H1 (cell line): ENCODE measurements at regions not wholly inside any gene's neighbourhood (a gene's known extent, or its start where the extent isn't known, plus 50 kb on each side); places are given as distances from the start of the nearest gene placed in this dataset.

Experiments used
- CTCF ChIA-PET: fragments of 300-600 bp; sonication (Branson Sonifier 250); formaldehyde crosslinking; loops from one replicate; lab custom pipeline; 2021; ENCODE audit not compliant: partially characterized antibody; lab: Charles Lee
- POLR2A ChIA-PET: fragments of 300-600 bp; sonication (Branson Sonifier 250); formaldehyde crosslinking; loops from one replicate; lab custom pipeline; 2021; ENCODE audit warnings: inconsistent platforms; ENCODE audit not compliant: partially characterized antibody; lab: Charles Lee
- DNase-seq, 2 experiments: peaks; one replicate each; pipeline versions ENCODE4 v3.0.0 to v3.0.0-alpha.2; 2010 to 2022; ENCODE audit warnings: low spot score in 2 of 2, low read depth in 1 of 2, mixed read lengths in 1 of 2
- FAIRE-seq: peaks from 2 replicates; lab custom pipeline; 2011; peaks lifted over from hg19 to GRCh38; lab: Jason Lieb, UNC
- H2AFZ ChIP-seq: 2 replicates; pipeline ENCODE4 v1.8.1; 2012; ENCODE audit warnings: low read length, inconsistent platforms
- H2AK5ac ChIP-seq: 2 replicates; pipeline ENCODE4 v1.6.1; 2013; ENCODE audit warnings: low read depth, low read length
- H2BK120ac ChIP-seq: replicated peaks from 2 replicates; pipeline ENCODE3; 2013; ENCODE audit warnings: low read depth, low read length, inconsistent platforms
- H2BK12ac ChIP-seq: 2 replicates; pipeline ENCODE4 v1.6.1; 2013; ENCODE audit warnings: low read depth, low read length
- H2BK15ac ChIP-seq: 2 replicates; pipeline ENCODE4 v1.6.1; 2013; ENCODE audit warnings: low read length
- H2BK20ac ChIP-seq: 2 replicates; pipeline ENCODE4 v1.6.1; 2013; ENCODE audit warnings: low read length
- H2BK5ac ChIP-seq: 2 replicates; pipeline ENCODE4 v1.6.1; 2013; ENCODE audit warnings: low read depth, low read length
- H3K14ac ChIP-seq: 2 replicates; pipeline ENCODE4 v1.6.1; 2013; ENCODE audit warnings: inconsistent platforms; ENCODE audit not compliant: insufficient read length
- H3K18ac ChIP-seq: 2 replicates; pipeline ENCODE4 v1.6.1; 2013; ENCODE audit warnings: low read length; ENCODE audit errors: extremely low read depth
- H3K23ac ChIP-seq: 2 replicates; pipeline ENCODE4 v1.6.1; 2013; ENCODE audit warnings: inconsistent platforms; ENCODE audit not compliant: insufficient read length
- H3K23me2 ChIP-seq: 2 replicates; pipeline ENCODE4 v1.6.1; 2013; ENCODE audit warnings: low read depth, low read length
- H3K27ac ChIP-seq: 2 replicates; pipeline ENCODE4 v1.6.1; 2011; ENCODE audit warnings: low read depth, low read length, inconsistent platforms
- H3K27me3 ChIP-seq, 4 experiments: replicated peaks in 1 of 4; 1 replicate in 1 of 4; 2 replicates in 3 of 4; pipeline versions ENCODE4 v1.6.1 to v1.8.1; 2011 to 2013; ENCODE audit warnings: low read length in 3 of 4, mild to moderate bottlenecking in 3 of 4, inconsistent platforms in 2 of 4, mixed read lengths in 2 of 4, moderate library complexity in 1 of 4; ENCODE audit not compliant: control insufficient read depth in 3 of 4, insufficient read depth in 3 of 4; ENCODE audit errors: extremely low read depth in 1 of 4
- H3K36me3 ChIP-seq, 4 experiments: 2 replicates each; pipeline versions ENCODE4 v1.6.1 to v1.8.1; 2011 to 2013; ENCODE audit warnings: mild to moderate bottlenecking in 4 of 4, low read length in 3 of 4, moderate library complexity in 2 of 4, control low read depth in 1 of 4, inconsistent platforms in 1 of 4; ENCODE audit not compliant: insufficient read depth in 4 of 4, control insufficient read depth in 2 of 4
- H3K4ac ChIP-seq: replicated peaks from 2 replicates; pipeline ENCODE3; 2013; ENCODE audit warnings: low read length, low read depth, mixed read lengths, inconsistent platforms; ENCODE audit not compliant: insufficient read length
- H3K4me1 ChIP-seq, 4 experiments: replicated peaks in 1 of 4; 1 replicate in 1 of 4; 2 replicates in 3 of 4; pipeline versions ENCODE4 v1.6.1 to v1.8.1; 2011 to 2013; ENCODE audit warnings: low read length in 3 of 4, inconsistent platforms in 2 of 4, mixed read lengths in 1 of 4; ENCODE audit not compliant: insufficient read depth in 4 of 4, control insufficient read depth in 3 of 4
- H3K4me2 ChIP-seq, 2 experiments: 2 replicates each; pipeline versions ENCODE4 v1.6.1 to v1.8.1; 2011 to 2013; ENCODE audit warnings: low read depth in 2 of 2, low read length in 2 of 2, control low read depth in 1 of 2, inconsistent platforms in 1 of 2, mild to moderate bottlenecking in 1 of 2; ENCODE audit not compliant: insufficient read depth in 1 of 2
- H3K4me3 ChIP-seq, 4 experiments: fragments of 200-600, 300-600 bp in 1 of 4; sonication (generic), shearing (Covaris generic), sonication (Bioruptor Twin) in 1 of 4; 2 replicates each; pipeline versions ENCODE4 v1.5.1 to v1.8.1; 2011 to 2016; ENCODE audit warnings: low read length in 4 of 4, low read depth in 3 of 4, control low read depth in 2 of 4, inconsistent platforms in 2 of 4, mild to moderate bottlenecking in 2 of 4, mixed read lengths in 1 of 4, moderate library complexity in 1 of 4; ENCODE audit not compliant: insufficient read depth in 2 of 4; ENCODE audit errors: extremely low read depth in 1 of 4
- H3K56ac ChIP-seq: replicated peaks from 2 replicates; pipeline ENCODE3; 2013; ENCODE audit warnings: low read depth, mild to moderate bottlenecking, mixed read lengths, low read length, inconsistent platforms; ENCODE audit not compliant: insufficient read length
- H3K79me1 ChIP-seq: 2 replicates; pipeline ENCODE4 v1.6.1; 2013; ENCODE audit warnings: low read depth, low read length, control low read depth
- H3K79me2 ChIP-seq, 2 experiments: 2 replicates each; pipeline versions ENCODE4 v1.6.1 to v1.8.1; 2012 to 2013; ENCODE audit warnings: low read length in 2 of 2, mild to moderate bottlenecking in 2 of 2, inconsistent platforms in 1 of 2; ENCODE audit not compliant: insufficient read depth in 2 of 2, control insufficient read depth in 1 of 2
- H3K9ac ChIP-seq, 4 experiments: replicated peaks in 1 of 4; 1 replicate in 1 of 4; 2 replicates in 3 of 4; pipeline versions ENCODE4 v1.6.1 to v1.8.1; 2011 to 2013; ENCODE audit warnings: low read depth in 3 of 4, low read length in 3 of 4, control low read depth in 2 of 4, mild to moderate bottlenecking in 2 of 4, moderate library complexity in 2 of 4, inconsistent platforms in 1 of 4; ENCODE audit errors: extremely low read depth in 1 of 4
- H3K9me3 ChIP-seq, 2 experiments: 2 replicates each; pipeline versions ENCODE4 v1.6.1 to v1.8.1; 2012 to 2013; ENCODE audit warnings: mild to moderate bottlenecking in 2 of 2, moderate library complexity in 2 of 2, control low read depth in 1 of 2, inconsistent platforms in 1 of 2, low read depth in 1 of 2, low read length in 1 of 2, mixed read lengths in 1 of 2; ENCODE audit not compliant: insufficient read depth in 2 of 2
- H4K20me1 ChIP-seq, 2 experiments: replicated peaks in 1 of 2; 2 replicates each; pipeline versions ENCODE3 to v1.8.1; 2011 to 2013; ENCODE audit warnings: inconsistent platforms in 2 of 2, low read length in 2 of 2, mild to moderate bottlenecking in 1 of 2; ENCODE audit not compliant: insufficient read depth in 2 of 2, control insufficient read depth in 1 of 2
- H4K5ac ChIP-seq: 2 replicates; pipeline ENCODE4 v1.6.1; 2013; ENCODE audit warnings: low read length, low read depth, mixed read lengths, inconsistent platforms; ENCODE audit not compliant: insufficient read length
- H4K8ac ChIP-seq: 2 replicates; pipeline ENCODE4 v1.8.0; 2013; ENCODE audit warnings: mild to moderate bottlenecking, moderate library complexity, low read length, inconsistent platforms; ENCODE audit not compliant: insufficient read depth; ENCODE audit errors: extremely low read depth
- H4K91ac ChIP-seq: replicated peaks from 2 replicates; pipeline ENCODE3; 2013; ENCODE audit warnings: low read length, mixed read lengths, inconsistent platforms; ENCODE audit not compliant: insufficient read length
- BCL11A ChIP-seq, 2 experiments: IDR thresholded peaks; one replicate each; pipeline ENCODE4 v1.6.1; 2011; ENCODE audit warnings: low read depth in 2 of 2, low read length in 2 of 2, mild to moderate bottlenecking in 2 of 2
- BRCA1 ChIP-seq: IDR thresholded peaks from 2 replicates; pipeline ENCODE4 v1.6.1; 2012; ENCODE audit warnings: low read depth, low read length, improper control_type of control experiment
- EGR1 ChIP-seq: IDR thresholded peaks from 2 replicates; pipeline ENCODE4 v1.6.1; 2011; ENCODE audit warnings: low read depth, low read length, borderline replicate concordance
- EP300 ChIP-seq, 2 experiments: IDR thresholded peaks; 1 replicate in 1 of 2; 2 replicates in 1 of 2; pipeline ENCODE4 v1.6.1; 2011 to 2012; ENCODE audit warnings: low read depth in 2 of 2, low read length in 2 of 2, mild to moderate bottlenecking in 2 of 2, borderline replicate concordance in 1 of 2, inconsistent platforms in 1 of 2, moderate library complexity in 1 of 2
- EZH2 ChIP-seq: fragments of 200-600 bp; sonication (generic); IDR thresholded peaks from 2 replicates; pipeline ENCODE4 v1.7.1; 2012; ENCODE audit warnings: low read depth, mild to moderate bottlenecking, moderate library complexity, low read length, inconsistent platforms; ENCODE audit not compliant: severe bottlenecking
- GABPA ChIP-seq: IDR thresholded peaks from 2 replicates; pipeline ENCODE4 v1.6.1; 2011; ENCODE audit warnings: mild to moderate bottlenecking, low read length, moderate library complexity, borderline replicate concordance; ENCODE audit not compliant: insufficient read depth
- NANOG ChIP-seq: IDR thresholded peaks from 2 replicates; pipeline ENCODE4 v1.6.1; 2011; ENCODE audit warnings: low read length, low read depth, mild to moderate bottlenecking, inconsistent platforms; ENCODE audit not compliant: insufficient read depth, poor library complexity, severe bottlenecking
- RFX5 ChIP-seq: IDR thresholded peaks from 2 replicates; pipeline ENCODE4 v1.6.1; 2011; ENCODE audit warnings: low read depth, low read length, improper control_type of control experiment, borderline replicate concordance
- SP2 ChIP-seq: IDR thresholded peaks from 2 replicates; pipeline ENCODE4 v1.6.1; 2012; ENCODE audit warnings: mild to moderate bottlenecking, low read length, inconsistent platforms
- TAF7 ChIP-seq: optimal IDR thresholded peaks from 2 replicates; pipeline ENCODE3; 2011; ENCODE audit warnings: low read depth, mild to moderate bottlenecking, inconsistent platforms, low read length, moderate library complexity, borderline replicate concordance
- TEAD4 ChIP-seq: IDR thresholded peaks from 2 replicates; pipeline ENCODE4 v1.6.1; 2012; ENCODE audit warnings: low read depth, low read length, inconsistent platforms, mixed read lengths
- WGBS, 2 experiments: shearing (Covaris generic) in 1 of 2; methylation state at CpG; one replicate each; pipeline versions ENCODE4 v1.1.6 to v1.1.7; 2013 to 2015; ENCODE audit warnings: low lambda C conversion rate in 2 of 2, mixed read lengths in 2 of 2, inconsistent platforms in 1 of 2, low coverage in 1 of 2, missing lambda C conversion rate in 1 of 2; ENCODE audit not compliant: insufficient replicate concordance in 2 of 2, insufficient coverage in 1 of 2, insufficient read length in 1 of 2; ENCODE audit errors: extremely low coverage in 1 of 2, missing lambda C conversion rate in 1 of 2; 5-methylcytosine and 5-hydroxymethylcytosine counted together
- TF ChIP-seq, protein P1 (sequence below), 3 experiments: IDR thresholded peaks; 1 replicate in 2 of 3; 2 replicates in 1 of 3; pipeline versions ENCODE4 v1.5.1 to v1.6.1; 2011; ENCODE audit warnings: low read length in 3 of 3, mild to moderate bottlenecking in 3 of 3, inconsistent platforms in 2 of 3, low read depth in 1 of 3, moderate library complexity in 1 of 3; ENCODE audit not compliant: insufficient read depth in 1 of 3; ENCODE audit errors: control extremely low read depth in 1 of 3

- peaks cover 24% of the 10 kb centered on the region in 2 experiments for H3K9me3 ChIP-seq
- TF ChIP-seq, protein P1, sequence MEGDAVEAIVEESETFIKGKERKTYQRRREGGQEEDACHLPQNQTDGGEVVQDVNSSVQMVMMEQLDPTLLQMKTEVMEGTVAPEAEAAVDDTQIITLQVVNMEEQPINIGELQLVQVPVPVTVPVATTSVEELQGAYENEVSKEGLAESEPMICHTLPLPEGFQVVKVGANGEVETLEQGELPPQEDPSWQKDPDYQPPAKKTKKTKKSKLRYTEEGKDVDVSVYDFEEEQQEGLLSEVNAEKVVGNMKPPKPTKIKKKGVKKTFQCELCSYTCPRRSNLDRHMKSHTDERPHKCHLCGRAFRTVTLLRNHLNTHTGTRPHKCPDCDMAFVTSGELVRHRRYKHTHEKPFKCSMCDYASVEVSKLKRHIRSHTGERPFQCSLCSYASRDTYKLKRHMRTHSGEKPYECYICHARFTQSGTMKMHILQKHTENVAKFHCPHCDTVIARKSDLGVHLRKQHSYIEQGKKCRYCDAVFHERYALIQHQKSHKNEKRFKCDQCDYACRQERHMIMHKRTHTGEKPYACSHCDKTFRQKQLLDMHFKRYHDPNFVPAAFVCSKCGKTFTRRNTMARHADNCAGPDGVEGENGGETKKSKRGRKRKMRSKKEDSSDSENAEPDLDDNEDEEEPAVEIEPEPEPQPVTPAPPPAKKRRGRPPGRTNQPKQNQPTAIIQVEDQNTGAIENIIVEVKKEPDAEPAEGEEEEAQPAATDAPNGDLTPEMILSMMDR (IDR thresholded peaks at IDR 0.05; ENCODE audit: control extremely low read depth in 1 of 3, insufficient read depth in 1 of 3, low read depth in 1 of 3, low read length in 3 of 3), result no peak
- TF ChIP-seq TAF7 (no peak), EGR1 (no peak), BCL11A (IDR thresholded peaks at IDR 0.05; ENCODE audit: low read depth in 2 of 2, low read length in 2 of 2) (no peak), NANOG (no peak), RFX5 (no peak), EZH2 (no peak), BRCA1 (no peak), SP2 (no peak), GABPA (no peak), TEAD4 (no peak), EP300 (IDR thresholded peaks at IDR 0.05; ENCODE audit: borderline replicate concordance in 1 of 2, low read depth in 2 of 2, low read length in 2 of 2) (no peak)
These were observed 1299.9 kb upstream of the MIR17HG start for GRCh38 chr13:90047600-90047999.

More at GRCh38 chr13:90047600-90047999, 1299.9 kb upstream of the MIR17HG start:
- H3K14ac ChIP-seq, result no peak overlapping the region
- ChIA-PET CTCF (no interaction called here), POLR2A (no interaction called here)
- no peak for DNase-seq
- no peak overlapping the region for H3K4ac ChIP-seq
- no peaks in the 10 kb centered on the region for H3K79me1 ChIP-seq
- peaks cover 0 to 8% (median 4%) of the 10 kb centered on the region in 4 experiments; a peak in 3 of 8 replicates for H3K36me3 ChIP-seq
- no peaks in the 10 kb centered on the region for H3K23me2 ChIP-seq
- FAIRE-seq, result no peak
- H3K4me3 ChIP-seq, result no peak overlapping the region
- no peaks in the 10 kb centered on the region for H4K20me1 ChIP-seq
- no peak overlapping the region for H3K18ac ChIP-seq
- no peaks in the 10 kb centered on the region for H3K27me3 ChIP-seq
- peaks cover 0 to 5% (median 0%) of the 10 kb centered on the region in 4 experiments; a peak in 1 of 7 replicates for H3K4me1 ChIP-seq
- H2BK120ac ChIP-seq, result no peak overlapping the region
- no peak overlapping the region for H2BK20ac ChIP-seq
- H4K5ac ChIP-seq, result no peak overlapping the region
- no peak overlapping the region for H3K23ac ChIP-seq
- no peak overlapping the region for H2BK12ac ChIP-seq
- no peak overlapping the region for H3K27ac ChIP-seq
- H3K4me2 ChIP-seq, result no peak overlapping the region
- H3K79me2 ChIP-seq, result no peaks in the 10 kb centered on the region
- H2BK5ac ChIP-seq, result no peak overlapping the region
- H3K9ac ChIP-seq, result no peak overlapping the region
- H3K56ac ChIP-seq, result no peak overlapping the region
- H2AK5ac ChIP-seq, result no peak overlapping the region
- H2AFZ ChIP-seq, result no peak overlapping the region
- H4K91ac ChIP-seq, result no peak overlapping the region
- 85% methylated on average over 2 of the region's 2 CpGs; no CpG with 5 or more reads in 1 of the 2 experiments for whole genome bisulfite sequencing, 2 experiments
- H4K8ac ChIP-seq, result no peak overlapping the region
- no peak overlapping the region for H2BK15ac ChIP-seq
